ENCODE measurements at regions not wholly inside any gene's neighbourhood (a gene's known extent, or its start where the extent isn't known, plus 50 kb on each side); places are given as distances from the start of the nearest gene placed in this dataset.

GRCh38 chr5:158484150-158484549, 615.6 kb downstream of the EBF1 start:
- H3K27ac Mint-ChIP-seq: no peak overlapping the region
- H3K4me1 Mint-ChIP-seq (ENCODE audit: low read depth): no peaks in the 10 kb centered on the region
- no peaks in the 10 kb centered on the region for H3K27me3 Mint-ChIP-seq (ENCODE audit: low read depth)
- no peak overlapping the region for H3K4me3 Mint-ChIP-seq
- H3K9me3 Mint-ChIP-seq (ENCODE audit: insufficient read depth): no peaks in the 10 kb centered on the region
- ChIA-PET CTCF (no interaction called here), POLR2A (no interaction called here)
- H3K36me3 Mint-ChIP-seq (ENCODE audit: low read depth): no peaks in the 10 kb centered on the region
- DNase-seq (no peak), ATAC-seq (no peak)

- Mint-ChIP-seq H3K27ac (no peak overlapping the region), H3K27me3 (ENCODE audit: low read depth) (no peaks in the 10 kb centered on the region), H3K36me3 (ENCODE audit: low read depth) (no peaks in the 10 kb centered on the region), H3K4me3 (no peak overlapping the region), H3K4me1 (ENCODE audit: low read depth) (no peaks in the 10 kb centered on the region), H3K9me3 (ENCODE audit: insufficient read depth) (no peaks in the 10 kb centered on the region)
- ChIA-PET CTCF (no interaction called here), POLR2A (no interaction called here)
- DNase-seq (no peak), ATAC-seq (no peak)
These were observed 616.3 kb downstream of the EBF1 start for GRCh38 chr5:158483281-158483860.

GRCh38 chr5:158482125-158482524, 617.6 kb downstream of the EBF1 start:
- POLR2A ChIA-PET: no interaction called here
- no peak overlapping the region for H3K27ac Mint-ChIP-seq
- no peaks in the 10 kb centered on the region for H3K27me3 Mint-ChIP-seq (ENCODE audit: low read depth)
- H3K4me1 Mint-ChIP-seq (ENCODE audit: low read depth): peaks cover 7% of the 10 kb centered on the region
- DNase-seq (no peak), ATAC-seq (no peak)
- no peaks in the 10 kb centered on the region for H3K9me3 Mint-ChIP-seq (ENCODE audit: insufficient read depth)
- CTCF ChIA-PET: no interaction called here
- no peak overlapping the region for H3K4me3 Mint-ChIP-seq
- H3K36me3 Mint-ChIP-seq (ENCODE audit: low read depth): no peaks in the 10 kb centered on the region

- no peaks in the 10 kb centered on the region for H3K9me3 Mint-ChIP-seq (ENCODE audit: insufficient read depth)
- DNase-seq: no peak
- ChIA-PET POLR2A (no interaction called here), CTCF (no interaction called here)
- no peak overlapping the region for H3K4me3 Mint-ChIP-seq
- no peaks in the 10 kb centered on the region for H3K36me3 Mint-ChIP-seq (ENCODE audit: low read depth)
- no peak overlapping the region for H3K27ac Mint-ChIP-seq
- H3K27me3 Mint-ChIP-seq (ENCODE audit: low read depth): no peaks in the 10 kb centered on the region
- H3K4me1 Mint-ChIP-seq (ENCODE audit: low read depth): peaks cover 7% of the 10 kb centered on the region
- no peak for ATAC-seq
These were observed 619.2 kb upstream of the CLINT1 start for GRCh38 chr5:158478139-158478538.

- DNase-seq: no peak
These were observed 618.3 kb upstream of the CLINT1 start for GRCh38 chr5:158477214-158477613.

GRCh38 chr5:158473016-158473635, 614.2 kb upstream of the CLINT1 start:
- H3K9me3 Mint-ChIP-seq (ENCODE audit: insufficient read depth): no peaks in the 10 kb centered on the region
- peaks cover 4% of the 10 kb centered on the region for H3K4me1 Mint-ChIP-seq (ENCODE audit: low read depth)
- ATAC-seq (no peak), DNase-seq (no peak)
- no peak overlapping the region for H3K4me3 Mint-ChIP-seq
- no peaks in the 10 kb centered on the region for H3K36me3 Mint-ChIP-seq (ENCODE audit: low read depth)
- POLR2A ChIA-PET: no interaction called here
- H3K27me3 Mint-ChIP-seq (ENCODE audit: low read depth): no peaks in the 10 kb centered on the region
- no peak overlapping the region for H3K27ac Mint-ChIP-seq
- CTCF ChIA-PET: no interaction called here

More at GRCh38 chr5:158477214-158477613, 618.3 kb upstream of the CLINT1 start:
- H3K4me3 Mint-ChIP-seq: no peak overlapping the region
- H3K27me3 Mint-ChIP-seq (ENCODE audit: low read depth): no peaks in the 10 kb centered on the region
- no peak overlapping the region for H3K27ac Mint-ChIP-seq
- no peak for ATAC-seq
- H3K4me1 Mint-ChIP-seq (ENCODE audit: low read depth): peaks cover 7% of the 10 kb centered on the region
- ChIA-PET CTCF (no interaction called here), POLR2A (no interaction called here)
- no peaks in the 10 kb centered on the region for H3K36me3 Mint-ChIP-seq (ENCODE audit: low read depth)
- no peaks in the 10 kb centered on the region for H3K9me3 Mint-ChIP-seq (ENCODE audit: insufficient read depth)

- POLR2A ChIA-PET: no interaction called here
- H3K36me3 Mint-ChIP-seq (ENCODE audit: low read depth): no peaks in the 10 kb centered on the region
These were observed 612.6 kb upstream of the CLINT1 start for GRCh38 chr5:158471535-158471924.

GRCh38 chr5:158470764-158471534, 612.0 kb upstream of the CLINT1 start:
- no peak for DNase-seq

More at GRCh38 chr5:158471535-158471924, 612.6 kb upstream of the CLINT1 start:
- no peaks in the 10 kb centered on the region for H3K9me3 Mint-ChIP-seq (ENCODE audit: insufficient read depth)
- ATAC-seq (no peak), DNase-seq (no peak)
- no peak overlapping the region for H3K4me3 Mint-ChIP-seq
- no peaks in the 10 kb centered on the region for H3K27me3 Mint-ChIP-seq (ENCODE audit: low read depth)
- CTCF ChIA-PET: no interaction called here
- no peak overlapping the region for H3K27ac Mint-ChIP-seq
- H3K4me1 Mint-ChIP-seq (ENCODE audit: low read depth): no peaks in the 10 kb centered on the region

GRCh38 chr5:158468444-158468843, 609.5 kb upstream of the CLINT1 start:
- CTCF ChIA-PET: no interaction called here
- POLR2A ChIA-PET: no interaction called here
- peaks cover 3% of the 10 kb centered on the region for H3K4me1 Mint-ChIP-seq (ENCODE audit: low read depth)
- H3K4me3 Mint-ChIP-seq: no peak overlapping the region
- ATAC-seq (no peak), DNase-seq (no peak)
- H3K36me3 Mint-ChIP-seq (ENCODE audit: low read depth): no peaks in the 10 kb centered on the region
- no peak overlapping the region for H3K27ac Mint-ChIP-seq
- no peaks in the 10 kb centered on the region for H3K27me3 Mint-ChIP-seq (ENCODE audit: low read depth)
- no peaks in the 10 kb centered on the region for H3K9me3 Mint-ChIP-seq (ENCODE audit: insufficient read depth)

More at GRCh38 chr5:158470764-158471534, 612.0 kb upstream of the CLINT1 start:
- no peak for ATAC-seq
- no peaks in the 10 kb centered on the region for H3K36me3 Mint-ChIP-seq (ENCODE audit: low read depth)
- H3K4me1 Mint-ChIP-seq (ENCODE audit: low read depth): no peaks in the 10 kb centered on the region
- H3K27me3 Mint-ChIP-seq (ENCODE audit: low read depth): no peaks in the 10 kb centered on the region
- H3K27ac Mint-ChIP-seq: no peak overlapping the region
- CTCF ChIA-PET: no interaction called here
- H3K4me3 Mint-ChIP-seq: no peak overlapping the region
- POLR2A ChIA-PET: no interaction called here
- H3K9me3 Mint-ChIP-seq (ENCODE audit: insufficient read depth): no peaks in the 10 kb centered on the region

GRCh38 chr5:158466191-158466590, 607.2 kb upstream of the CLINT1 start:
- ChIA-PET CTCF (no interaction called here), POLR2A (no interaction called here)
- H3K9me3 Mint-ChIP-seq (ENCODE audit: insufficient read depth): no peaks in the 10 kb centered on the region
- H3K4me3 Mint-ChIP-seq: no peak overlapping the region
- DNase-seq (no peak), ATAC-seq (no peak)
- H3K4me1 Mint-ChIP-seq (ENCODE audit: low read depth): peaks cover 3% of the 10 kb centered on the region
- H3K36me3 Mint-ChIP-seq (ENCODE audit: low read depth): no peaks in the 10 kb centered on the region
- no peaks in the 10 kb centered on the region for H3K27me3 Mint-ChIP-seq (ENCODE audit: low read depth)
- no peak overlapping the region for H3K27ac Mint-ChIP-seq

GRCh38 chr5:158465086-158465972, 606.4 kb upstream of the CLINT1 start:
- no peaks in the 10 kb centered on the region for H3K27me3 Mint-ChIP-seq (ENCODE audit: low read depth)
- no peak for ATAC-seq
- ChIA-PET POLR2A (no interaction called here), CTCF (interaction anchor here (0.9 kb wide), 1 partner anchor 54 kb away, joined by 3 read pairs; no protein-coding TSS in a partner anchor)
- no peak for DNase-seq
- no peaks in the 10 kb centered on the region for H3K9me3 Mint-ChIP-seq (ENCODE audit: insufficient read depth)
- no peaks in the 10 kb centered on the region for H3K36me3 Mint-ChIP-seq (ENCODE audit: low read depth)
- H3K27ac Mint-ChIP-seq: no peak overlapping the region
- H3K4me3 Mint-ChIP-seq: no peak overlapping the region
- H3K4me1 Mint-ChIP-seq (ENCODE audit: low read depth): peaks cover 3% of the 10 kb centered on the region

- no peak overlapping the region for H3K4me3 Mint-ChIP-seq
- H3K36me3 Mint-ChIP-seq (ENCODE audit: low read depth): no peaks in the 10 kb centered on the region
- DNase-seq: no peak
- no peak for ATAC-seq
- no peaks in the 10 kb centered on the region for H3K9me3 Mint-ChIP-seq (ENCODE audit: insufficient read depth)
- ChIA-PET CTCF (interaction anchor here (0.9 kb wide), 1 partner anchor 53 kb away, joined by 3 read pairs; no protein-coding TSS in a partner anchor), POLR2A (no interaction called here)
- no peak overlapping the region for H3K27ac Mint-ChIP-seq
- H3K4me1 Mint-ChIP-seq (ENCODE audit: low read depth): peaks cover 3% of the 10 kb centered on the region
- H3K27me3 Mint-ChIP-seq (ENCODE audit: low read depth): no peaks in the 10 kb centered on the region
These were observed 605.4 kb upstream of the CLINT1 start for GRCh38 chr5:158464383-158464782.
